ENCODE measurements at regions not wholly inside any gene's neighbourhood (a gene's known extent, or its start where the extent isn't known, plus 50 kb on each side); places are given as distances from the start of the nearest gene placed in this dataset.

DNA sequence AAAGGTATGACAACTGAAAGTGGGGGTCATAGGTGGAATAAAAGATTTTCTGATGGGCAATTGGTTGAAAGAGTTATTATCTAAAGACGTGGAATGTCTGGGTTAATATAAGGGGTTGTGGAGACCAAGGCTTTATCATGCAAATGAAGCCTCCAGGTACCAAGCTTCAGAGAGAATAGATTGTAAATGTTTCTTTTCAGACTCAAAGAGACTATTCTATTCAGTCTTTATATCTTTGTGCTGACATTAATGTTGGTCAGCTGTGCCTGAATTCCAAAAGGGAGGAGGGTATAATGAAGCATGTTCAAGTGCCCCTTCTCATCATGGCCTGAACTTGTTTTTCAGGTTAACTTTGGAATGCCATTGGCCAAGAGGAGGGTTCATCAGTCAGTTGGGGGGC is 145.3 kb downstream of the SETD4 start:
- no peak overlapping the region for H3K9ac ChIP-seq (ENCODE audit: low read length)
- 0 out of 2 replicates have a peak, but pooled peaks cover 4% of the 10 kb centered on the region for H3K4me1 ChIP-seq (ENCODE audit: control insufficient read depth, insufficient read depth, low read length)
- H3K36me3 ChIP-seq (ENCODE audit: control insufficient read depth, insufficient read depth, low read length) = no peaks in the 10 kb centered on the region
- H3K9me3 ChIP-seq (ENCODE audit: control insufficient read depth, insufficient read depth, low read depth, low read length) = peaks cover 7% of the 10 kb centered on the region; the same call in 1 of the 2 replicates
- no peak overlapping the region for H3K4me3 ChIP-seq (ENCODE audit: low read depth, low read length)
- H3K27me3 ChIP-seq (ENCODE audit: control insufficient read depth, insufficient read depth, low read length) = no peaks in the 10 kb centered on the region
- no peak overlapping the region for H3K27ac ChIP-seq (ENCODE audit: low read depth, low read length)

GRCh38 chr21:35911412-35912191 is 148.7 kb downstream of the SETD4 start:
- no peaks in the 10 kb centered on the region for H3K36me3 ChIP-seq (ENCODE audit: control insufficient read depth, insufficient read depth, low read length)
- no peak overlapping the region for H3K4me3 ChIP-seq (ENCODE audit: low read depth, low read length)
- peaks cover 7% of the 10 kb centered on the region; the same call in 1 of the 2 replicates for H3K9me3 ChIP-seq (ENCODE audit: control insufficient read depth, insufficient read depth, low read depth, low read length)
- no peak overlapping the region for H3K27ac ChIP-seq (ENCODE audit: low read depth, low read length)
- no peaks in the 10 kb centered on the region for H3K27me3 ChIP-seq (ENCODE audit: control insufficient read depth, insufficient read depth, low read length)
- peaks cover 11% of the 10 kb centered on the region for H3K4me1 ChIP-seq (ENCODE audit: control insufficient read depth, insufficient read depth, low read length)
- no peak overlapping the region for H3K9ac ChIP-seq (ENCODE audit: low read length)

DNA sequence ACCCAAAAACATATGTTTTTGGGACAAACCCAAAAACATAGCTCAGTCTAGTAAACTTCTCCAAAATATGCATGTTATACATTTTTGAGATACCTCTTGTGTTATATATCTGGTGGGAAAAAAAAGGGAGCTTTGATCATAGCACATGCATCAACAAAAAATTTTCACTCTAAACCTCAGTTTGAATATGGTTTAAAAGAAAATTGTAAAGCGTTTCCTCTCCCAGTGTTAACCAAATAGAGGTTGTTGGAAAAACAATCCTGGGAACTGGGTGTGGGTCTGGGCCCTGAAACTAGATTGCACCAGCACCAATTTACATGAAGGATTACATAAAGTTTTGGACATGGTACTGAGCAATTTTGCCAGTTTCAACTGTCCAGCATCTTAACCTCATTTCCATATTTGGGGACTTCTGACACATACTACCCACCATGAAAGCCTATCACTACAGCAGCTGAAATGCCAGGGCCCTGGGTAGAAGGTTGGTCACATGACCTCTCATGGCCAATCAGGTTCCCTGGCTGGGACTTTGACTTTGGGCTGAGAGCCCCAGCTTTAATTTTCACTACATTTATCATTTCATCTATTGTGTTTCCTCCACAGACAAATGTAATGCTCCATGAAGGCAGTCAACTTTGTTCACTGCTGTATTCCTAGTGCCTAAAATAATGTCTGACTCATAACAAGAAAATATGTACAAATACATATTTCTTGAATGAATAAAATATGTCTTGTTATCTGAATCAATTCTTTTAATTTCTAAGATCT is 150.7 kb downstream of the SETD4 start:
- H3K27ac ChIP-seq (ENCODE audit: low read depth, low read length) = no peak overlapping the region
- no peaks in the 10 kb centered on the region for H3K36me3 ChIP-seq (ENCODE audit: control insufficient read depth, insufficient read depth, low read length)
- H3K9me3 ChIP-seq (ENCODE audit: control insufficient read depth, insufficient read depth, low read depth, low read length) = no peaks in the 10 kb centered on the region

DNA sequence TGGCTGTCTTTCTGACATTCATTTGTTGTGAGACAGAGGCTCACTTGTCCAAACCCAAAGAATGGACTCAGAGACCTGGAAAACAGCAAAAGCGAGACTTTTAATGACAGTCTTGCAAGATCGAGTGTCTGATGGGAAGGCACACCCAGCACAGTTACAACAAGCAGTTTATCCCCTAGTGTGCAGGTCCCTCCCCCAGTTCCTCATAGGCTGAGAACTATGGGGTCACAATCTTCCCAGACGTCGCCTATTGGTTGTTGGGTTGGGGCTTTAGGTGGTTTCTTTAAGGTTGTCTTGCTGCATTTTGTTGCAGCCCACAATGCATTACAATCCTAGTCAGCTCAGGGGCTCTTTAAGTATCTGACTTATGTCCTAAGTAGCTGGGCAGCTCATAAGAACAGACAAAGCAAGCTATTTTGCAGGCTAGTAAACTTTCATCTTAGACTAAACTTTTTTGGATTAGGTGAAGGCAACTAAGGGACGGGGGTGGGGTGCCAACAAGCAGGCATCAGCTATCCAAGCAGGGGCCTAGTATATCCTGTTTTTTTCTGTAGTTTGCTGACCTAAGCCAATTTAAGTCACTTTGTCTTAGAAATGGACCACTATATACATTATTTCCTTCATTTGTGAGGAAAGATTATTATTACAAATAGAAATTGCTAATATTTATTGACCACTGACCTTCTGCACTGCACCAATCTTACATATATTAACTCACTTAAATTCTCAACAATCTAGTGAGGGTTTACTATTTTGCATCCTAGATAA is 151.8 kb downstream of the SETD4 start:
- Histone ChIP-seq H3K9me3 (ENCODE audit: control insufficient read depth, insufficient read depth, low read depth, low read length) (no peaks in the 10 kb centered on the region), H3K27ac (ENCODE audit: low read depth, low read length) (no peak overlapping the region), H3K4me3 (ENCODE audit: low read depth, low read length) (no peak overlapping the region), H3K36me3 (ENCODE audit: control insufficient read depth, insufficient read depth, low read length) (no peaks in the 10 kb centered on the region), H3K9ac (ENCODE audit: low read length) (no peak overlapping the region), H3K4me1 (ENCODE audit: control insufficient read depth, insufficient read depth, low read length) (peaks cover 7% of the 10 kb centered on the region), H3K27me3 (ENCODE audit: control insufficient read depth, insufficient read depth, low read length) (no peaks in the 10 kb centered on the region)

More for the DNA sequence above, 150.7 kb downstream of the SETD4 start:
- Histone ChIP-seq H3K4me1 (ENCODE audit: control insufficient read depth, insufficient read depth, low read length) (peaks cover 7% of the 10 kb centered on the region), H3K4me3 (ENCODE audit: low read depth, low read length) (no peak overlapping the region), H3K9ac (ENCODE audit: low read length) (no peak overlapping the region), H3K27me3 (ENCODE audit: control insufficient read depth, insufficient read depth, low read length) (no peaks in the 10 kb centered on the region)

DNA sequence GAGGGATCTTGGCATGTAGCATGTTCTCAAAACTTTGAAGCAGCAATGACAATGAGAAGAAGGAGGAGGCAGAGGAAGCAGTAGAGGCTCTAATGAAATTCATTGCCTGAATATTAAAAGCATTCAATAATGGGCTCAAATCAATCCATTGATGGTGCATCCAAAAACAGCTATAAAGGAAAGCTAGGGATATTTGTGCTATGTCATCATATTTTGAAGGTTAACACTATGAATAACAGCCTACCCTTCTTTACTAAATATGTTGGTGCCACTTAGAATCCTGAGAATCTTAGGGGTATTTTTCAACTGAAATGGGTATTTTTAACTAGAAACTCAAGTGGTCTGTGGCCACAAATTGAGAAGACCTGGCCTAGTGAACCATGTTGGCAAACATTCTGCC is 153.7 kb downstream of the SETD4 start:
- no peak overlapping the region for H3K27ac ChIP-seq (ENCODE audit: low read depth, low read length)
- no peaks in the 10 kb centered on the region for H3K36me3 ChIP-seq (ENCODE audit: control insufficient read depth, insufficient read depth, low read length)
- no peaks in the 10 kb centered on the region for H3K27me3 ChIP-seq (ENCODE audit: control insufficient read depth, insufficient read depth, low read length)
- no peak overlapping the region for H3K9ac ChIP-seq (ENCODE audit: low read length)
- H3K4me3 ChIP-seq (ENCODE audit: low read depth, low read length) = no peak overlapping the region
- 0 out of 2 replicates have a peak, but pooled peaks cover 3% of the 10 kb centered on the region for H3K9me3 ChIP-seq (ENCODE audit: control insufficient read depth, insufficient read depth, low read depth, low read length)
- H3K4me1 ChIP-seq (ENCODE audit: control insufficient read depth, insufficient read depth, low read length) = peaks cover 7% of the 10 kb centered on the region

DNA sequence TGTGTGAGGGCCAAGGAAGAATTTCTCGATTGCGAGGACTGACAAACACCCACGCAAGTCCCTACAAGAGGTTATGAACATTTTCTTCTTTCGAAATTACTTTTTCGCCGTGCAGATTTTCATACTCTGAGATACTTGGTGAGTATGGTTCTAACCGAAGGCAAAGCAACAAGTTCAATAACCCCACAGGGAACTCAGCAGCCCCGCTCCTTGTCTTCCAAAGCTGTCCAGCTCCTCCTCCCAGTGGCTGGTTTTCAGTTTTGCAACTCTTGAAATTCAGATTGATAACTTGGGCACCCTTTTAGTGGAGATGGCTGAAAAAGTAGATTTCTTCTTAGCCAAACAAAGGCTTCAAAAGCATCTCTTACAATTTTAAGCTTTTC is 154.4 kb downstream of the SETD4 start:
- H3K9ac ChIP-seq (ENCODE audit: low read length) = no peak overlapping the region
- H3K27me3 ChIP-seq (ENCODE audit: control insufficient read depth, insufficient read depth, low read length) = no peaks in the 10 kb centered on the region
- 0 out of 2 replicates have a peak, but pooled peaks cover 3% of the 10 kb centered on the region for H3K9me3 ChIP-seq (ENCODE audit: control insufficient read depth, insufficient read depth, low read depth, low read length)
- peaks cover 7% of the 10 kb centered on the region for H3K4me1 ChIP-seq (ENCODE audit: control insufficient read depth, insufficient read depth, low read length)
- H3K27ac ChIP-seq (ENCODE audit: low read depth, low read length) = no peak overlapping the region
- H3K36me3 ChIP-seq (ENCODE audit: control insufficient read depth, insufficient read depth, low read length) = no peaks in the 10 kb centered on the region
- H3K4me3 ChIP-seq (ENCODE audit: low read depth, low read length) = no peak overlapping the region

GRCh38 chr21:35905096-35905962 is 155.0 kb downstream of the SETD4 start:
- Histone ChIP-seq H3K9ac (ENCODE audit: low read length) (no peak overlapping the region), H3K4me1 (ENCODE audit: control insufficient read depth, insufficient read depth, low read length) (peaks cover 7% of the 10 kb centered on the region), H3K9me3 (ENCODE audit: control insufficient read depth, insufficient read depth, low read depth, low read length) (0 out of 2 replicates have a peak, but pooled peaks cover 3% of the 10 kb centered on the region), H3K36me3 (ENCODE audit: control insufficient read depth, insufficient read depth, low read length) (no peaks in the 10 kb centered on the region), H3K27me3 (ENCODE audit: control insufficient read depth, insufficient read depth, low read length) (no peaks in the 10 kb centered on the region), H3K27ac (ENCODE audit: low read depth, low read length) (no peak overlapping the region), H3K4me3 (ENCODE audit: low read depth, low read length) (no peak overlapping the region)

GRCh38 chr21:35900539-35900938 is 159.8 kb downstream of the SETD4 start:
- Histone ChIP-seq H3K4me3 (ENCODE audit: low read depth, low read length) (no peak overlapping the region), H3K4me1 (ENCODE audit: control insufficient read depth, insufficient read depth, low read length) (no peaks in the 10 kb centered on the region), H3K27ac (ENCODE audit: low read depth, low read length) (no peak overlapping the region), H3K9ac (ENCODE audit: low read length) (no peak overlapping the region), H3K9me3 (ENCODE audit: control insufficient read depth, insufficient read depth, low read depth, low read length) (0 out of 2 replicates have a peak, but pooled peaks cover 6% of the 10 kb centered on the region), H3K27me3 (ENCODE audit: control insufficient read depth, insufficient read depth, low read length) (no peaks in the 10 kb centered on the region), H3K36me3 (ENCODE audit: control insufficient read depth, insufficient read depth, low read length) (no peaks in the 10 kb centered on the region)

GRCh38 chr21:35896060-35896459 is 164.3 kb downstream of the SETD4 start:
- no peak overlapping the region for H3K9ac ChIP-seq (ENCODE audit: low read length)
- no peak overlapping the region for H3K27ac ChIP-seq (ENCODE audit: low read depth, low read length)
- H3K27me3 ChIP-seq (ENCODE audit: control insufficient read depth, insufficient read depth, low read length) = no peaks in the 10 kb centered on the region
- H3K4me1 ChIP-seq (ENCODE audit: control insufficient read depth, insufficient read depth, low read length) = no peaks in the 10 kb centered on the region
- H3K9me3 ChIP-seq (ENCODE audit: control insufficient read depth, insufficient read depth, low read depth, low read length) = 0 out of 2 replicates have a peak, but pooled peaks cover 3% of the 10 kb centered on the region
- H3K36me3 ChIP-seq (ENCODE audit: control insufficient read depth, insufficient read depth, low read length) = no peaks in the 10 kb centered on the region
- no peak overlapping the region for H3K4me3 ChIP-seq (ENCODE audit: low read depth, low read length)

DNA sequence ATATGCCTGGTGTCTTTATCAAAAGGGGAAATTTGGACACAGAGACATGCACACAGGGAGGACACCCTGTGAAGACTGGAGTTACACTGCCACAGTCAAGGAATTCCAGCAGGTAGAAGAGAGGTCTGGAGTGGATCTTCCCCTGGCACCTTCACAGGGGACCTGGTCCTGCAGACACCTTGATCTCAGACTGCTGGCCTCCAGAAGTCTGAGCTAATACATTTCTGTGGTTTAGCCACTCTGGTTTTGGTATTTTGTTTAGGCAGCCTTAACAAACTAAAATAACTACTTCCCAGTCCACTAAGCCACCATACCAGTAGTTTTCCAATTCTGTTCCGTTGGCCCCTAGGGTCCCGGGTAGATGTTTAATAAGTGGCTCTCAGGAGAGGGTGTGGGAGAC is 164.7 kb downstream of the SETD4 start:
- Histone ChIP-seq H3K9me3 (ENCODE audit: control insufficient read depth, insufficient read depth, low read depth, low read length) (0 out of 2 replicates have a peak, but pooled peaks cover 3% of the 10 kb centered on the region), H3K27me3 (ENCODE audit: control insufficient read depth, insufficient read depth, low read length) (no peaks in the 10 kb centered on the region), H3K36me3 (ENCODE audit: control insufficient read depth, insufficient read depth, low read length) (no peaks in the 10 kb centered on the region), H3K27ac (ENCODE audit: low read depth, low read length) (no peak overlapping the region), H3K4me1 (ENCODE audit: control insufficient read depth, insufficient read depth, low read length) (no peaks in the 10 kb centered on the region), H3K9ac (ENCODE audit: low read length) (no peak overlapping the region), H3K4me3 (ENCODE audit: low read depth, low read length) (no peak overlapping the region)
